Transverse colon (tissue), 4 donors: ENCODE measurements at regions not wholly inside any gene's neighbourhood (a gene's known extent, or its start where the extent isn't known, plus 50 kb on each side); places are given as distances from the start of the nearest gene placed in this dataset.

ENCODE experiments used
- DNase-seq: peaks from one replicate; pipeline ENCODE4 v3.0.0-alpha.2; 2019
- H3K27ac ChIP-seq, 4 donors: fragments of 200-600 bp; sonication (generic); 2 replicates each; pipeline ENCODE4 v1.5.1; 2016 to 2018; ENCODE audit warnings: inconsistent platforms in 4 of 4
- H3K27me3 ChIP-seq: fragments of 200-600 bp; sonication (generic); 2 replicates; pipeline ENCODE4 v1.5.1; 2017; ENCODE audit warnings: inconsistent platforms
- H3K36me3 ChIP-seq, 4 donors: fragments of 200-600 bp; sonication (generic); 2 replicates each; pipeline ENCODE4 v1.5.1; 2017 to 2019; ENCODE audit warnings: inconsistent platforms in 4 of 4
- H3K4me1 ChIP-seq, 4 donors: fragments of 200-600 bp; sonication (generic); 2 replicates each; pipeline ENCODE4 v1.5.1; 2017 to 2020; ENCODE audit warnings: inconsistent platforms in 4 of 4
- H3K4me3 ChIP-seq, 4 donors: fragments of 200-600 bp; sonication (generic); 1 replicate in 1 of 4; 2 replicates in 3 of 4; pipeline versions ENCODE4 v1.5.1 to v1.6.1; 2017 to 2019; ENCODE audit warnings: inconsistent platforms in 4 of 4
- H3K9me3 ChIP-seq, 2 donors: fragments of 200-600 bp; sonication (generic); 2 replicates each; pipeline ENCODE4 v1.5.1; 2017 to 2019; ENCODE audit warnings: inconsistent platforms in 2 of 2
- EP300 ChIP-seq: sonication (generic); formaldehyde crosslinking; IDR thresholded peaks from one replicate; pipeline ENCODE4 v1.6.1; 2017; ENCODE audit warnings: antibody characterized with exemption, low read depth
- POLR2A ChIP-seq: fragments of 450-650 bp; IDR thresholded peaks from one replicate; pipeline ENCODE4 v1.6.1; 2016; ENCODE audit warnings: antibody characterized with exemption, mild to moderate bottlenecking, moderate library complexity
- POLR2AphosphoS5 ChIP-seq, 3 donors: sonication (generic); formaldehyde crosslinking; IDR thresholded peaks; one replicate each; pipeline ENCODE4 v1.6.1; 2016; ENCODE audit warnings: antibody characterized with exemption in 3 of 3
- WGBS, 2 donors: methylation state at CpG; one replicate each; pipeline ENCODE4 v1.1.5; 2018; ENCODE audit warnings: low coverage in 1 of 2; 5-methylcytosine and 5-hydroxymethylcytosine counted together
- in situ Hi-C, 4 donors: fragments of 200-750 bp; cut with MboI; loops; one replicate each; pipeline versions ENCODE4 v1.15.0 to v1.15.1; 2017; ENCODE audit warnings: low sequenced_read_pairs in 3 of 4, low pct_ligation_motif_present in 1 of 4, low pct_unique_long_range_greater_than_20kb in 1 of 4
- intact Hi-C: fragments of 100-400 bp; cut with DNase I; formaldehyde crosslinking; loops from one replicate; pipeline ENCODE4 v1.15.1; 2023; ENCODE audit warnings: low total_unique reads
- TF ChIP-seq, protein P1 (sequence below), 5 experiments: fragments of 200-600 bp in 3 of 5; fragments of 450-650 bp in 2 of 5; sonication (generic) in 3 of 5; IDR thresholded peaks; 1 replicate in 2 of 5; 2 replicates in 3 of 5; pipeline ENCODE4 v1.5.1; 2016 to 2017; ENCODE audit warnings: antibody characterized with exemption in 5 of 5, inconsistent platforms in 3 of 5, mild to moderate bottlenecking in 2 of 5, moderate library complexity in 1 of 5

DNA sequence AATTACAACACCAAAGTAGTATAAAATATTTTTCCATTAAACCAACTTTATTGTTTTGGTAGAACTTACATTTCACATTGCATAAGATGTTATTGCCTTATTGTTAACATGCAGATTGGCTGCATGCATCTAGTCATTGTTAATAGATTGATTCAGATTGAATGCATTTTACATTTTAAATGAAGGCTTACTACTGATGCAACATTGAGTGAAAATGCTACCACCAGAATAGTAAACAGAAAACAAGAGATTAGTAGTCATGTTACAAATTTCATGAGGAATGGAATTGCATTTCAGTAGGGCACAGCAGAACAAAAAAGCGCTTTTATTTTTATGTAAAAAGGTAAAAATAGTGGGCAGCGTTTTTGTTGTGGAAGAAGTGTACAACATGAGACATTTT, 298.3 kb downstream of the ARL4A start:
- Histone ChIP-seq H3K9me3 (no peaks in the 10 kb centered on the region), H3K4me1 (no peaks in the 10 kb centered on the region), H3K4me3 (no peak overlapping the region), H3K36me3 (no peaks in the 10 kb centered on the region), H3K27me3 (no peaks in the 10 kb centered on the region), H3K27ac (no peak overlapping the region)
- in situ Hi-C loops (no loop called here), intact Hi-C loops (no loop called here)
- DNase-seq: no peak
- 75 to 84% methylated on average over 2 of the region's 2 CpGs for WGBS, 2 donors
- TF ChIP-seq EP300: no peak
- no peak for TF ChIP-seq POLR2A
- TF ChIP-seq, protein P1, sequence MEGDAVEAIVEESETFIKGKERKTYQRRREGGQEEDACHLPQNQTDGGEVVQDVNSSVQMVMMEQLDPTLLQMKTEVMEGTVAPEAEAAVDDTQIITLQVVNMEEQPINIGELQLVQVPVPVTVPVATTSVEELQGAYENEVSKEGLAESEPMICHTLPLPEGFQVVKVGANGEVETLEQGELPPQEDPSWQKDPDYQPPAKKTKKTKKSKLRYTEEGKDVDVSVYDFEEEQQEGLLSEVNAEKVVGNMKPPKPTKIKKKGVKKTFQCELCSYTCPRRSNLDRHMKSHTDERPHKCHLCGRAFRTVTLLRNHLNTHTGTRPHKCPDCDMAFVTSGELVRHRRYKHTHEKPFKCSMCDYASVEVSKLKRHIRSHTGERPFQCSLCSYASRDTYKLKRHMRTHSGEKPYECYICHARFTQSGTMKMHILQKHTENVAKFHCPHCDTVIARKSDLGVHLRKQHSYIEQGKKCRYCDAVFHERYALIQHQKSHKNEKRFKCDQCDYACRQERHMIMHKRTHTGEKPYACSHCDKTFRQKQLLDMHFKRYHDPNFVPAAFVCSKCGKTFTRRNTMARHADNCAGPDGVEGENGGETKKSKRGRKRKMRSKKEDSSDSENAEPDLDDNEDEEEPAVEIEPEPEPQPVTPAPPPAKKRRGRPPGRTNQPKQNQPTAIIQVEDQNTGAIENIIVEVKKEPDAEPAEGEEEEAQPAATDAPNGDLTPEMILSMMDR (IDR thresholded peaks at IDR 0.05): no peak
- no peak for TF ChIP-seq POLR2AphosphoS5 (IDR thresholded peaks at IDR 0.05)

DNA sequence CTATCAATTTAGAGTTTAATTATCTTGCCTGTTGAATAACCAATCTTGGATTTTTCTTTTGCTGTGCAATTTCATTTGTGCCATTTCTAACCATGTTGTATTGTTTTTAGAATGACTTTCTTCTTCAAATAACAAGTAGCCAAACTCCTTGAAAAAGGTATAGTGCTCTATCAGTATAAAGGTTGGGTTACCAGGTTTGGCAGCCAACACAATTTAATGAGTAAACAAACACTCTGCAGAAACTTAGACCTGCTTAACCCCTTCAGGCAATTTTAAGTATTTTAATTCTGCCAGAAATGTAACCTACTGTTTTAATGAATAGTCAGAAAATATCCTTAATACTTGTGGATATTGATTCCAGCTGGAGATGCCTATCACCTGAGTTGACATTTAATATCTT, 299.8 kb downstream of the ARL4A start:
- no peaks in the 10 kb centered on the region for H3K4me1 ChIP-seq
- TF ChIP-seq POLR2A (no peak), POLR2AphosphoS5 (IDR thresholded peaks at IDR 0.05) (no peak), EP300 (no peak)
- TF ChIP-seq, protein P1 (IDR thresholded peaks at IDR 0.05): no peak
- no peak overlapping the region for H3K4me3 ChIP-seq
- in situ Hi-C loops: no loop called here
- no peaks in the 10 kb centered on the region for H3K9me3 ChIP-seq
- no peaks in the 10 kb centered on the region for H3K36me3 ChIP-seq
- intact Hi-C loops: no loop called here
- no peak overlapping the region for H3K27ac ChIP-seq
- no peaks in the 10 kb centered on the region for H3K27me3 ChIP-seq
- DNase-seq: no peak

DNA sequence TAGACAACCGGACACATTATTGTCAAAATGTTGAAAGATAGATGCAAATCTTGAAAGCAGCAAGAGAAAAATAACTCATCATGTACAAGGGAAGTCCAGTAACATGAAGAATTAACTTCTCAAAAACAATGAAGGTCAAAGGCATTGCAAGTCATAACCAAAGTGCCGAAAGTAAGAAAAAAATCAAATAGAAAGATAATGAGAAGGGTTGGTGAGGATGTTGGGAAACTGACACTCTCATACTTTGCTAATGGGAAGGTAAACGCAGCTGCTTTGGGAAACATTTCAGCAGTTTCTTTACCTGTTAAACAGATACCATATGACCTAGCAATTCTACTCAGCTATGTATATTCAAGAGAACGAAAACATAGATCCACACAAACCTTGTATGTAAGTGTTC, 303.0 kb downstream of the ARL4A start:
- H3K27ac ChIP-seq: no peak overlapping the region
- DNase-seq: no peak
- WGBS, 2 donors: 72 to 94% methylated on average over 4 of the region's 4 CpGs
- intact Hi-C loops: no loop called here
- H3K4me1 ChIP-seq: no peaks in the 10 kb centered on the region
- in situ Hi-C loops: no loop called here
- H3K36me3 ChIP-seq: no peaks in the 10 kb centered on the region
- H3K9me3 ChIP-seq: no peaks in the 10 kb centered on the region
- H3K27me3 ChIP-seq: no peaks in the 10 kb centered on the region
- TF ChIP-seq EP300 (no peak), POLR2A (no peak), POLR2AphosphoS5 (IDR thresholded peaks at IDR 0.05) (no peak)
- TF ChIP-seq, protein P1 (IDR thresholded peaks at IDR 0.05): no peak
- no peak overlapping the region for H3K4me3 ChIP-seq

DNA sequence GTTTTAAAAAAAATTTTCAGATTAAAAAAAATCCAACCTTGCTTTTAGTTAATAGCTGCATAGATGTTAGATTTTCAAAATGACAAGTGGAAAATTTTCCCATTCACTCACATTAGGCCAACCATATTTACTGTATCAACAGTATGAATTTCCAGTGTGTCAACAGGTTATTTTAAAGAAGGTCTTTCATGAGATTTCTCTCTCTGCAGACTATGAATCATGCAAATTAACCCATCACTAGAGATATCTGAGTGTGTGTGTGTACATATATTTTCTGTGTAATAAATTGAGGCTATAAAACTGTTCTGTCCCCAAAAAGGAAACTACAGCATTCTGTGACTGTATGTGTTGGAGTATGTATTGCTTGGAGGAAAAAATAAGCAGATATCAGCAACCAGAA, 305.6 kb downstream of the ARL4A start:
- H3K36me3 ChIP-seq: no peaks in the 10 kb centered on the region
- H3K4me3 ChIP-seq: no peak overlapping the region
- DNase-seq: no peak
- in situ Hi-C loops: no loop called here
- no peak overlapping the region for H3K27ac ChIP-seq
- no peaks in the 10 kb centered on the region for H3K9me3 ChIP-seq
- intact Hi-C loops: no loop called here
- TF ChIP-seq POLR2AphosphoS5 (IDR thresholded peaks at IDR 0.05) (no peak), EP300 (no peak), POLR2A (no peak)
- TF ChIP-seq, protein P1 (IDR thresholded peaks at IDR 0.05): no peak
- H3K27me3 ChIP-seq: no peaks in the 10 kb centered on the region
- no peaks in the 10 kb centered on the region for H3K4me1 ChIP-seq
